OCI-LY1 (cell line): ENCODE measurements at regions not wholly inside any gene's neighbourhood (a gene's known extent, or its start where the extent isn't known, plus 50 kb on each side); places are given as distances from the start of the nearest gene placed in this dataset.
"Not testable (repeated sequence)": the region's sequence is repeated elsewhere in the genome, so short reads cannot be mapped to it uniquely, and the experiment has no call there.

Experiments
- H2AFZ ChIP-seq: fragments of 200-600 bp; sonication (generic), shearing (Covaris generic); 2 replicates; pipeline ENCODE4 v1.6.0; 2014; ENCODE audit warnings: antibody characterized with exemption, mild to moderate bottlenecking, low read length
- H3F3A ChIP-seq: fragments of 200-600 bp; sonication (generic), shearing (Covaris generic); 2 replicates; pipeline ENCODE4 v1.6.0; 2014; ENCODE audit warnings: mild to moderate bottlenecking, antibody characterized with exemption, low read length, moderate library complexity; ENCODE audit not compliant: insufficient read depth
- H3K27ac ChIP-seq: fragments of 200-600 bp; sonication (generic); 2 replicates; pipeline ENCODE4 v1.5.1; 2014; ENCODE audit warnings: low read length, mixed run types, mild to moderate bottlenecking, low read depth; ENCODE audit not compliant: poor library complexity, severe bottlenecking
- H3K27me3 ChIP-seq: fragments of 200-600 bp; sonication (generic); 2 replicates; pipeline ENCODE4 v1.6.0; 2014; ENCODE audit warnings: antibody characterized with exemption, mild to moderate bottlenecking, low read length, moderate library complexity; ENCODE audit not compliant: insufficient read depth
- H3K36me3 ChIP-seq: fragments of 200-600 bp; sonication (generic); 2 replicates; pipeline ENCODE4 v1.6.1; 2014; ENCODE audit warnings: mild to moderate bottlenecking, antibody characterized with exemption, low read length, moderate library complexity, mixed read lengths; ENCODE audit not compliant: insufficient read depth
- H3K4me1 ChIP-seq: fragments of 200-600 bp; sonication (generic); 2 replicates; pipeline ENCODE4 v1.5.1; 2014; ENCODE audit warnings: mild to moderate bottlenecking, low read length, moderate library complexity; ENCODE audit not compliant: insufficient read depth, severe bottlenecking
- H3K4me2 ChIP-seq: fragments of 200-600 bp; sonication (generic), shearing (Covaris generic); 2 replicates; pipeline ENCODE4 v1.6.1; 2014; ENCODE audit warnings: low read length
- H3K4me3 ChIP-seq: fragments of 200-600 bp; sonication (generic); 2 replicates; pipeline ENCODE4 v1.5.1; 2014; ENCODE audit warnings: low read length, low read depth, mild to moderate bottlenecking, mixed read lengths; ENCODE audit not compliant: poor library complexity, severe bottlenecking
- H3K79me2 ChIP-seq: fragments of 200-600 bp; shearing (Covaris generic); 2 replicates; pipeline ENCODE4 v1.6.1; 2016; ENCODE audit warnings: mixed run types, low read length, mixed read lengths; ENCODE audit not compliant: insufficient read depth
- H3K9ac ChIP-seq: fragments of 200-600 bp; sonication (generic), shearing (Covaris generic); 2 replicates; pipeline ENCODE4 v1.6.1; 2014; ENCODE audit warnings: mild to moderate bottlenecking, low read length, mixed read lengths
- H3K9me2 ChIP-seq: fragments of 200-600 bp; sonication (generic), shearing (Covaris generic); 2 replicates; pipeline ENCODE4 v1.6.1; 2014; ENCODE audit warnings: low read depth, mild to moderate bottlenecking, low read length, mixed read lengths
- H3K9me3 ChIP-seq: fragments of 200-600 bp; shearing (Covaris generic); 2 replicates; pipeline ENCODE4 v1.6.1; 2014; ENCODE audit warnings: low read length, mixed read lengths
- H4K20me1 ChIP-seq: fragments of 200-600 bp; sonication (generic), shearing (Covaris generic); 2 replicates; pipeline ENCODE4 v1.6.0; 2016; ENCODE audit warnings: mild to moderate bottlenecking, low read length; ENCODE audit not compliant: insufficient read depth
- CTCF ChIP-seq: fragments of 200-600 bp; sonication (generic), shearing (Covaris generic); IDR thresholded peaks from 2 replicates; pipeline ENCODE4 v1.5.1; 2017; ENCODE audit warnings: mild to moderate bottlenecking, antibody characterized with exemption, low read length, moderate library complexity, mixed read lengths
- EZH2 ChIP-seq: fragments of 200-600 bp; sonication (generic), shearing (Covaris generic); IDR thresholded peaks from 2 replicates; pipeline ENCODE4 v1.8.0; 2017; ENCODE audit warnings: borderline replicate concordance, mixed run types, mild to moderate bottlenecking, antibody characterized with exemption, low read length, moderate library complexity, mixed read lengths

- TF ChIP-seq CTCF (no peak), EZH2 (no peak)
- Histone ChIP-seq H3K27me3 (no peaks in the 10 kb centered on the region), H3K9me3 (no peaks in the 10 kb centered on the region), H3K9me2 (no peaks in the 10 kb centered on the region), H3K4me3 (no peak overlapping the region), H3K4me1 (no peaks in the 10 kb centered on the region), H3K36me3 (no peaks in the 10 kb centered on the region), H3F3A (no peaks in the 10 kb centered on the region), H3K4me2 (no peak overlapping the region), H4K20me1 (no peaks in the 10 kb centered on the region), H3K79me2 (no peaks in the 10 kb centered on the region), H3K9ac (no peak overlapping the region), H3K27ac (no peak overlapping the region), H2AFZ (no peak overlapping the region)
Measured at GRCh38 chr15:47908486-47908885, 191.2 kb downstream of the SEMA6D start.

GRCh38 chr15:47908950-47909670 lies 191.8 kb downstream of the SEMA6D start:
- Histone ChIP-seq H3K79me2 (no peaks in the 10 kb centered on the region), H3K9ac (no peak overlapping the region), H3K9me2 (no peaks in the 10 kb centered on the region), H3K9me3 (no peaks in the 10 kb centered on the region), H3K27me3 (no peaks in the 10 kb centered on the region), H3F3A (no peaks in the 10 kb centered on the region), H3K4me1 (no peaks in the 10 kb centered on the region), H3K27ac (no peak overlapping the region), H4K20me1 (no peaks in the 10 kb centered on the region), H3K36me3 (no peaks in the 10 kb centered on the region), H3K4me3 (no peak overlapping the region), H3K4me2 (no peak overlapping the region), H2AFZ (no peak overlapping the region)
- TF ChIP-seq CTCF: no peak
- no peak for TF ChIP-seq EZH2

- TF ChIP-seq CTCF: peak; percentile 18; the same call in 1 of the 2 replicates
Measured at GRCh38 chr15:47912910-47913309, 195.6 kb downstream of the SEMA6D start.

More at GRCh38 chr15:47912910-47913309, 195.6 kb downstream of the SEMA6D start:
- not testable (repeated sequence) for H3K9me3 ChIP-seq, H3K27ac ChIP-seq, H3K9ac ChIP-seq, H3K4me2 ChIP-seq, H3K27me3 ChIP-seq, H3K4me1 ChIP-seq, H4K20me1 ChIP-seq, H3K79me2 ChIP-seq, H3K9me2 ChIP-seq, H2AFZ ChIP-seq, H3F3A ChIP-seq, H3K4me3 ChIP-seq, H3K36me3 ChIP-seq
